ENCODE measurements at regions not wholly inside any gene's neighbourhood (a gene's known extent, or its start where the extent isn't known, plus 50 kb on each side); places are given as distances from the start of the nearest gene placed in this dataset.
"Not testable (repeated sequence)": the region's sequence is repeated elsewhere in the genome, so short reads cannot be mapped to it uniquely, and the experiment has no call there.

DNA sequence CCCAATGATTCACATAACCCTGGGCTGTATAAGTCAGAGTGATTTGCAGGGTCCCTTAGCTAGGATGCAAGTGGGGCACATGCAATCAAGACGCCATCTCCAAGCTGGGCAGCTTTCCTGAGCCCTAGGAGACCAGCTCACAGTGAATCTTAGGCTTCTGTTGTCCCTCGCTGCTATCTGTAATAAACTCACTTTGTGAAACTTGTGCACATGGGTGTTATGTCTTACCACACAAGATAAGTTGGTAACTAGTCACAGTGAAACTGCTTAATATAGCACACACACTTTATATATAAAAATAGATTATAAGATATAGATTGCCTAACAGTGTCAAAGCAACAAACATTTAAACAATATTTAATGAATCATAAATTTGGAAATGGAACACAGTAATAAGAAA lies 658.5 kb downstream of the SLCO4C1 start:
- Histone ChIP-seq H3K9me3 (ENCODE audit: low read depth, low read length) (no peaks in the 10 kb centered on the region), H3K4me3 (ENCODE audit: low read length) (no peak overlapping the region), H3K27me3 (ENCODE audit: insufficient read depth, low read length) (no peaks in the 10 kb centered on the region), H3K4me1 (ENCODE audit: insufficient read depth, low read length) (no peaks in the 10 kb centered on the region)

DNA sequence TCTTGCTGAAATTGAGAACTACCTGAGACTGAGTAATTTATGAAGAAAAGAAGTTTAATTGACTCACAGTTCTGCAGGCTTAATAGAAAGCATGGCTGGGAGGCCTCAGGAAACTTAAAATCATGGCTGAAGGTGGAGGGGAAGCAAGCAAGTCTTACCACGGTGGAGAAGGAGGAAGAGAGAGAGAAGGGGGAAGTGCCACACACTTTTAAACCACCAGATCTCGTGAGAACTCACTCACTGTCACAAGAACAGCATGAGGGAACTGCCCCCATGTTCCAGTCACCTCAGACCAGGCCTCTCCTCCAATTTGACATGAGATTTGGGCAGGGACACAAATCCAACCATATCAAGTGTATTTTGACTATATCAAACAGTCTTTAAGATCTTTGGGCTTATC lies 668.3 kb downstream of the SLCO4C1 start:
- H3K27me3 ChIP-seq (ENCODE audit: insufficient read depth, low read length); H3K4me1 ChIP-seq (ENCODE audit: insufficient read depth, low read length); H3K4me3 ChIP-seq (ENCODE audit: low read length); H3K9me3 ChIP-seq (ENCODE audit: low read depth, low read length): not testable (repeated sequence)

DNA sequence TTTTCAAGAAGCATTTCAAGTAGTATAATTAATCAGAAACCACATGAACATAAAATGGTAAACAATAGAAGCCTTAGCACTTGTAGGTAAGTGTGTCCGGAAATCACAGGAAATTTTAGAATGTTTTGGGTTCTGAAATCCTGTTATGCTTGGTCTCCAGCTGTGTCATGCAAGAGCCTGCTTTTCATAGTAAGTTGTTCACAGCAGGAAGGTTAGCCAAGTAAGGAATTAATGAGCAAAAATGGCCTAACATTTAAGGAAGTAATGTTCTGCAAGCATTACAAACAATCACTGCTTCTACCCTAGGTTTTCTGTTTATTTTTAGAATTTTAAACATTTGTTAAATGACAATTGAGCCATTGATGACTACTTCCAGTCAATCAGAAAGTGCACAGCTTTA lies 669.5 kb downstream of the SLCO4C1 start:
- Histone ChIP-seq H3K4me1 (ENCODE audit: insufficient read depth, low read length) (no peaks in the 10 kb centered on the region), H3K4me3 (ENCODE audit: low read length) (no peak overlapping the region), H3K27me3 (ENCODE audit: insufficient read depth, low read length) (no peaks in the 10 kb centered on the region), H3K9me3 (ENCODE audit: low read depth, low read length) (no peaks in the 10 kb centered on the region)

DNA sequence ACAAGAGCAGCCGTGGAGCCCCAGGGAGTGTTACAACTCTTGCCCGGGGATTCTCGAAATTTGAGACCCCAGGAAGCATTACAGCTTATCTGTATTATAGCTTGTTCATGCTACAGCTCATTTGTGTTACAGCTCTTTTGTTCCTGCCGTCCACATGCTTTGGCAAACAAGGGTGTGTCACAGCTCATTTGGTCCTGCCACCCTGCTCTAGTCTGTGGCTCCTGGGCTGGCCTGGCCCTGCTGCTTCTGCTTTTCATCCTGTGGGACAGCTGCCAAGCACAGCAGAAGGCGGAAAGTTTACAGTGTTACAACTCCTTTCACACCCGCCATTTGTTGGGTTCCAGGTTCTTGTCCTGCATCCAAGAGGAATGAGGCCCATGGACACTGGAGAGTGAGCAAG lies 685.0 kb downstream of the SLCO4C1 start:
- H3K27me3 ChIP-seq (ENCODE audit: insufficient read depth, low read length) = no peaks in the 10 kb centered on the region
- H3K4me3 ChIP-seq (ENCODE audit: low read length) = no peak overlapping the region
- no peaks in the 10 kb centered on the region for H3K9me3 ChIP-seq (ENCODE audit: low read depth, low read length)
- no peaks in the 10 kb centered on the region for H3K4me1 ChIP-seq (ENCODE audit: insufficient read depth, low read length)

DNA sequence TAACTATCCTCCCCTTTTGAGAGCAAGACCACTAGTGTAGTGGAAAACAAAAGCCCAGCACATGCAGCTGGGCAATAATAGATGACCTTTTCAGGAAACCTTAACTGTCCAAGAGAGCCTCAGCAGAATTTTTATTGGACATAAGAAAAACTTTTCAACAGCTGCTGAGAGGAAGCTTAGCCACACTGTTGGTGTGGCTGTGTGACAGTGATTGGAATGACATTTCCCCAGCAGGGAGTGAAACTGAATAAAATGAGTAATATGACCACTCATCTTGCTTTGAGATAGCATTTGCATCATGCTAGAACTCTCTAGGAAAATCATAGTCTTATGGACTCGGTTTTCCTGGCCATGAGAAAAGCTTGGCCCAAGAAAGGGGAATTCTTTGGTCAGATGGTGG lies 687.8 kb downstream of the SLCO4C1 start:
- Histone ChIP-seq H3K27me3 (ENCODE audit: insufficient read depth, low read length) (no peaks in the 10 kb centered on the region), H3K9me3 (ENCODE audit: low read depth, low read length) (no peaks in the 10 kb centered on the region), H3K4me1 (ENCODE audit: insufficient read depth, low read length) (no peaks in the 10 kb centered on the region), H3K4me3 (ENCODE audit: low read length) (no peak overlapping the region)

DNA sequence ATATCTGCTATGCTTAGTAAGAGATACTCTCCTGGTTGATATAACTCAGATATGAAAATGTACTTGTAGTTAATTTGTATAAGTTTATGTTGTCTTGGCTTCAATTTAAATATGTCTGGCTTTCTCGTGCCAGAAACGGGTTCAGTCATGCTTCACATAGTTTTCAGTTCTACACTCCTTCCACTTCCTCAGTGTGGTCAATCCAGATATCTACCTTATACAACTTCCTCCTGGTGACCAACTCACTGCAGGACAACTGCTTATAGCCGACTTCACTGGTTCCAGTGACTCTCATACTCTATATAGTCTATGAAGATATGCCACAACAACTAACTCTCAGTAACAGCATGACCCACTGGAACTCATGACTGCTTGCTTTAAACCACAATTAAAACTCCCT lies 690.4 kb downstream of the SLCO4C1 start:
- Histone ChIP-seq H3K4me1 (ENCODE audit: insufficient read depth, low read length) (no peaks in the 10 kb centered on the region), H3K9me3 (ENCODE audit: low read depth, low read length) (no peaks in the 10 kb centered on the region), H3K27me3 (ENCODE audit: insufficient read depth, low read length) (no peaks in the 10 kb centered on the region), H3K4me3 (ENCODE audit: low read length) (no peak overlapping the region)

DNA sequence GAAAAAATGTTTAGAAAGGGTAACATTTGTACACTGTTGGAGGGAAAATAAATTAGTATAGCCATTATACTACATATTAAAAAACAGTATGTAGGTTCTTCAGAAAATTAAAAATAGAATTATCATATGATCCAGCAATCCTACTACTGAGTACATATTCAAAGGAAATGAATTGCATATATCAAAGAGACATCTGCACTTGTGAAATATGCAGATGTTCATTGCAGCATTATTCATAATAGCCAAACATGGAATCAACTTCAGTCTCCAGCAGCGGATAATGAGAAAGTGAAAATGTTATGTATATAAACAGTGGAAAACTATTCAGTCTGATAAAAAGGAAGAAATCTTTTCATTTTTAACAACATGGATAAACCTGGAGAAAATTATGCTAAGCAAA lies 695.5 kb downstream of the SLCO4C1 start:
- Histone ChIP-seq H3K9me3 (ENCODE audit: low read depth, low read length) (peaks cover 5% of the 10 kb centered on the region), H3K4me1 (ENCODE audit: insufficient read depth, low read length) (no peaks in the 10 kb centered on the region), H3K27me3 (ENCODE audit: insufficient read depth, low read length) (no peaks in the 10 kb centered on the region), H3K4me3 (ENCODE audit: low read length) (no peak overlapping the region)

DNA sequence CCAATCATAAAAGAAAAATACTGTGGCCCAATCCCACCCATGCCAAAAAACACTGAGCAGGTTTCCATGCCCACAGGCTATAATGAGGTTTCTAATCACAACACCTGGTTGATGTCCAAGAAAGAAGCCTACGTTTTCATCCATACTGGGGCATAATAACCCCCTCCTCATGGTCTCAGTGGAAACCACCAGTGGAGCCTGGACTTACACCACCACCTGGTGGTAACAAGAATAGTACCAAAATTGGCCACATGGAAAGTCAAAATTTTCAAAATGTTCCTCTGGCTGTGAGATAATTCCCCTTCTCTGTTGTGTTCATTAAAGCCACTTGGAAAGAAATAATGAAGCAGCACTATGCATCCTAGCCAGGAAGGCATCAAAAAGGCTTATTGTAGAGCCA lies 687.3 kb upstream of the ST8SIA4 start:
- Histone ChIP-seq H3K27me3 (ENCODE audit: insufficient read depth, low read length) (no peaks in the 10 kb centered on the region), H3K4me3 (ENCODE audit: low read length) (no peak overlapping the region), H3K4me1 (ENCODE audit: insufficient read depth, low read length) (no peaks in the 10 kb centered on the region), H3K9me3 (ENCODE audit: low read depth, low read length) (peaks cover 3% of the 10 kb centered on the region)

DNA sequence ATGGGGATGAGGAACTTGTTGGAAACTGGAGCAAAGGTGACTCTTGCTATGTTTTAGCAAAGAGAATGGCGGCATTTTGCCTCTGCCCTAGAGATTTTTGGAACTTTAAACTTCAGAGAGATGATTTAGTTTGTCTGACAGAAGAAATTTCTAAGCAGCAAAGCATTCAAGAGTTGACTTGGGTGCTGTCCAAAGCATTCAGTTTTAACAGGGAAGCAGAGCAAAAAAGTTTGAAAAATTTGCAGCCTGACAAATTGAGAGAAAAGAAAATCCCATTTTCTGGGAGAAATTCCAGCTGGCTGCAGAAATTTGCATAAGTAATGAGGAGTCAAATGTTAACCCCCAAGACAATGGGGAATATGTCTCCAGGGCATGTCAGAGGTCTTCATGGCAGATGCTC lies 682.3 kb upstream of the ST8SIA4 start:
- Histone ChIP-seq H3K9me3 (ENCODE audit: low read depth, low read length) (no peaks in the 10 kb centered on the region), H3K4me3 (ENCODE audit: low read length) (no peak overlapping the region), H3K4me1 (ENCODE audit: insufficient read depth, low read length) (no peaks in the 10 kb centered on the region), H3K27me3 (ENCODE audit: insufficient read depth, low read length) (no peaks in the 10 kb centered on the region)

DNA sequence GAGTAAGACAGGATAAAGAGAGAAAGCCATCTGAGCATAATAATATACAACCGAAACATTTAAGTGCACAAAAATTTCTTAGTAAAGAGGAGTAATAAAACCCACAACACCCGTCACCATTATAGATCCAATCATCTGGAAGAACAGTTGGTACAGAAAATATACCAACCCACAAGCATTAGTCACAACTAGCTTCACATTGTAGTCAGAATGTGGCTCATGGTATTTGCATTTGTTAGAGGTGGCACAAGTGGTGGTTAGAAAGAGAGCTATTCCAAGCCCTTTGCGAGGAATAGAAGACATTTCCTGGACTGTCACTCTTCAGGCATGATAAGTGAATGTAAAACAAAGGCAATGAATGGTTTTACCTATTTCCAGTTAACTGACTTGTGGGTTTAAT lies 677.5 kb upstream of the ST8SIA4 start:
- Histone ChIP-seq H3K4me1 (ENCODE audit: insufficient read depth, low read length) (no peaks in the 10 kb centered on the region), H3K27me3 (ENCODE audit: insufficient read depth, low read length) (no peaks in the 10 kb centered on the region), H3K4me3 (ENCODE audit: low read length) (no peak overlapping the region), H3K9me3 (ENCODE audit: low read depth, low read length) (no peaks in the 10 kb centered on the region)

DNA sequence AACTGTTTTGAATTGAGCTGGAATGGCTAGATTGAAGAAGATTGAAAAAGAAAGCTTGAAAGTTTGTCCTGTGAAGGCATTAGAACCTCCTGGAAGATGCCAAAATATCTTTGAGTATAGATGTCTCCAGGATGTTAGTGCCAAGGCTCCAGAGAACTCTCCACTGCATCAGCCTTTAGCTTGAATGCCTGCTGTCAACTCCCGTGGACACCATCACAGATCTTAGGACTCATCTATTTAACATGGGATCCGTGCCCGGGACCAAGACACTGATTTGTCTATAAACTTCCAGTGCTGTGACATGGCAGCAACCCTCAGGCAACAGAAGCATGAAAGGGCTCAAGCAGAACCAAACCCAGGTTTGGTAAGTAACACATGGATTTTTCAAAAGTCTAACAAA lies 670.9 kb upstream of the ST8SIA4 start:
- H3K27me3 ChIP-seq (ENCODE audit: insufficient read depth, low read length) = no peaks in the 10 kb centered on the region
- H3K4me3 ChIP-seq (ENCODE audit: low read length) = no peak overlapping the region
- H3K4me1 ChIP-seq (ENCODE audit: insufficient read depth, low read length) = no peaks in the 10 kb centered on the region
- no peaks in the 10 kb centered on the region for H3K9me3 ChIP-seq (ENCODE audit: low read depth, low read length)

DNA sequence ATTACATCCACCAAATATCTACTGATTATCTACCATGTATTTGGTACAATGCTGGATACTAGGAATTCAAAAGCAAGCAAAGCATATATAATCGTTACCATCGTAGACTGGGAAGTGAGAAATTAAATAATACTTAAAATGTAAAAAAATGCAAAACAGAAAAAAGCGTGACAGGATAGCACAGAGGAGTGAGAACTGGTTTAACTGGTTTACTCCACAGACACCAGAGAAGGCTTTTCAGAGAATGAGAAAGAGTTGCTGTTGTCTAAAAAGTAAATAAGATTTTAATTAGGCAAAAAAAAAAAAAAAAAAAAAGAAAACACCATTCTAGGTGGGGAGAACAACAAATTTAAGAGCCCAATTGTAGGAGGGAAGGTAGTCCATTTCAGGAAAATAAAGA lies 657.9 kb upstream of the ST8SIA4 start:
- Histone ChIP-seq H3K4me1 (ENCODE audit: insufficient read depth, low read length) (no peaks in the 10 kb centered on the region), H3K4me3 (ENCODE audit: low read length) (no peak overlapping the region), H3K9me3 (ENCODE audit: low read depth, low read length) (no peaks in the 10 kb centered on the region), H3K27me3 (ENCODE audit: insufficient read depth, low read length) (no peaks in the 10 kb centered on the region)

DNA sequence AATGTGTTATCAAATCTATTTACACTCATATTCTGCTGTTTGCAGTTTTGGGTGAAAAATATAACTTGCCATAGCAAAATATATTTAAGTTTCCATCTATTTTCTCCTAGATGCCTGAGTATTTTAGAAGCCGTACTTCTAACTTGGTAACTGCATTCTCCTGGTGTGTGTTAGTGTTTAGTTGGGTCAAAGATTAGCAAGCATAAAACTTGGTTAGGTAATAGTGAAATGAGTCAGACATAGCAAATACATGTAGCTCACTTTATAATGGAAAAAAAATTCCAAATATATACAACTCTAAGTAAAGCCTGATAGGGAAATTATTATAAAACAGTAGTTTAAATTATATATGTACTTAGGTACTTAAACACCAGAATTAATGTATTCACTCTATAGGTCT lies 640.7 kb upstream of the ST8SIA4 start:
- Histone ChIP-seq H3K4me3 (ENCODE audit: low read length) (no peak overlapping the region), H3K9me3 (ENCODE audit: low read depth, low read length) (no peaks in the 10 kb centered on the region), H3K4me1 (ENCODE audit: insufficient read depth, low read length) (no peaks in the 10 kb centered on the region), H3K27me3 (ENCODE audit: insufficient read depth, low read length) (no peaks in the 10 kb centered on the region)

DNA sequence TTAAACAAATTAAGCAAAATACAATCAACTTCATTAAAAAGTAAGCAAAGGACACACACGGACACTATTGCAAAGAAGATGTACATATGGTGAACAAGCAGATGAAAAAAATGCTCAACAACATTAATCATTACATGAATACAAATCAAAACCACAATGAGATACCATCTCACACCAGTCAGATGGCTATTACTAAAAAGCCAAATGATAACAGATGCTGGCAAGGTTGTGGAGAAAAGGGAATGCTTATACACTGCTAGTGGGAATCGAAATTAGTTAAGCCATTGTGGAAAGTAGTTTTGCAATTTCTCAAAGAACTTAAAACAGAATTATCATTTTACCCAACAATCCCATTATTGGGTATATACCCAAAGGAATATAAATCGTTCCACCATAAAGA lies 636.2 kb upstream of the ST8SIA4 start:
- H3K4me3 ChIP-seq (ENCODE audit: low read length) = no peak overlapping the region
- no peaks in the 10 kb centered on the region for H3K4me1 ChIP-seq (ENCODE audit: insufficient read depth, low read length)
- no peaks in the 10 kb centered on the region for H3K27me3 ChIP-seq (ENCODE audit: insufficient read depth, low read length)
- no peaks in the 10 kb centered on the region for H3K9me3 ChIP-seq (ENCODE audit: low read depth, low read length)

DNA sequence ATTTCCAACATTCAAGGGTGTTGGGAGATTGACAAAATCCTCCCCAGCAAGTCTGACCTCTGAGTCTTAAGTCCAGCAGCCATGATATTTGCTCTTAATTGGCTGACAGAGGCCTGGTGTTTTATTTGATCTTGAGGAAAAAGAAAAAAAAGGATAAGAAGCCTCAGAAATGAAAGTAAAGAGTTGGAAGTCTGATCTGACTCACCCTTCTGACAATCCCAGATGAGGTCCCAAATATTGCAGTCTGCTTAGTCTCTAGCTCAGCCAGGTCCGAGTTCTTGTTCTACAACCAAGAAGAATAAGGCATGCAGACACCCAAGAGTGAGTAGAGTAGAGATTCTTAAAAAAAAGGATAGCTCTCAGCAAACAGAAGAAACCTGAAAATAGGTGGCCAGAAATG lies 632.5 kb upstream of the ST8SIA4 start:
- Histone ChIP-seq H3K4me3 (ENCODE audit: low read length) (no peak overlapping the region), H3K27me3 (ENCODE audit: insufficient read depth, low read length) (no peaks in the 10 kb centered on the region), H3K9me3 (ENCODE audit: low read depth, low read length) (no peaks in the 10 kb centered on the region), H3K4me1 (ENCODE audit: insufficient read depth, low read length) (no peaks in the 10 kb centered on the region)

DNA sequence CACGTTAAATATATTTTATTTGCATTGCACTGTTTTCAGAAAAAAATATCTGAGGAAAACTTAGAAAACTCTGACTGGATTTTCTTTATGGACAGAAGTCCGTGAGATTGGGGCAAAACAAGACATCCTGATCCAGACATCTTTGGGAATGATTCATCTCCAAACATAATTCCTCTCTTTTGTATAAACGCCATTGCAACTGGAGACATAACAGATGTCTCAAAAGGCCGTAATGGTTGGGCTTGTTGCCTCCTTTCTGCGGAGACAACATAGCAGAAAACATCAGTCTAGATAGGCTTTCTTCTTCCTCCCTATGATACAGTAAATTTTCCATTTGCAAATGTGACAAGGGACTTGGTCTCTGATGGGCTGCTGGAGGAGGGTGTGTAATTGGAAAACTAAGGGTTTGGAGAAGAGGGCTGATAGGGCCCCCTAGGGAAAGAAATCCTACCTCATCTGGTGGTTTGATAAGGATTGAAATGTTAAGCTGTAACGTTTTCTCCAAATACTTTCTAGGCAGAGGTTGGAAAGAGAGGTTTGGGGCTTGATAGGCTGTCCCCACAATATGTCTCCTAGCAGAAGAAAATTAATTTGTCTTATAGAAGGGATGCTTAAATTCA lies 631.5 kb upstream of the ST8SIA4 start:
- H3K27me3 ChIP-seq (ENCODE audit: insufficient read depth, low read length) = no peaks in the 10 kb centered on the region
- H3K4me1 ChIP-seq (ENCODE audit: insufficient read depth, low read length) = no peaks in the 10 kb centered on the region
- no peaks in the 10 kb centered on the region for H3K9me3 ChIP-seq (ENCODE audit: low read depth, low read length)
- no peak overlapping the region for H3K4me3 ChIP-seq (ENCODE audit: low read length)

DNA sequence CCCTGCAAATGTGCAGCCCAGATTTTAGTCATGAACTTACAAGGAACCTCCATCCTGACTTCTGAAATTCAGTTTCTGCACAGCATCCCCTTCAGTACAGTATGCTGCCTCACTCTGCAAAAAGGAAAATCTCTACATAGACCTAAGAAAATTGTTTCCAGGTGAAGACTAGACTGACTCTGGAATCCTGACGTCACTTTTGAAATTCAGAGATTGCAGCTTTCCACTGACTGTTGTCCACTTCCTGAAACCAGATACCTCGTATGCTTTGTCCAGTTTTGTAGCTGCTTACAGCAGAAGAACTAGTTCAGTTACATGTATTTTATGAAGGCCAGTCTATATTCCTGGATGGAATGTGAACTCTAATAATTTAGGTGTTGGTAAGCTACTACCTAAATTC lies 629.3 kb upstream of the ST8SIA4 start:
- H3K9me3 ChIP-seq (ENCODE audit: low read depth, low read length) = no peaks in the 10 kb centered on the region
- no peaks in the 10 kb centered on the region for H3K4me1 ChIP-seq (ENCODE audit: insufficient read depth, low read length)
- no peaks in the 10 kb centered on the region for H3K27me3 ChIP-seq (ENCODE audit: insufficient read depth, low read length)
- H3K4me3 ChIP-seq (ENCODE audit: low read length) = no peak overlapping the region
